ENCODE measurements at regions not wholly inside any gene's neighbourhood (a gene's known extent, or its start where the extent isn't known, plus 50 kb on each side); places are given as distances from the start of the nearest gene placed in this dataset.

- CTCF ChIA-PET = no interaction called here
- POLR2A ChIA-PET = no interaction called here
- H3K4me1 ChIP-seq (ENCODE audit: control insufficient read depth, insufficient read depth, low read length) = no peaks in the 10 kb centered on the region
- H3K4me3 ChIP-seq (ENCODE audit: low read depth, low read length) = no peak overlapping the region
- H3K9me3 ChIP-seq (ENCODE audit: control insufficient read depth, insufficient read depth, low read depth, low read length) = no peaks in the 10 kb centered on the region
- TF ChIP-seq ZNF658 (tag by site-specific recombination; IDR thresholded peaks at IDR 0.05) (no peak), ZBTB11 (tag by site-specific recombination; conservative IDR thresholded peaks at IDR 0.05; ENCODE audit: low read depth) (no peak), ZNF549 (tag by site-specific recombination; IDR thresholded peaks at IDR 0.05) (no peak), ZNF221 (tag by site-specific recombination; IDR thresholded peaks at IDR 0.05; ENCODE audit: borderline replicate concordance) (no peak), BCL11B (tag by site-specific recombination; IDR thresholded peaks at IDR 0.05; ENCODE audit: low read depth) (no peak), ZNF16 (tag by site-specific recombination; IDR thresholded peaks at IDR 0.05; ENCODE audit: low read depth) (no peak), ZNF148 (tag by site-specific recombination; IDR thresholded peaks at IDR 0.05; ENCODE audit: borderline replicate concordance) (no peak), HOXD13 (CRISPR knock-in tag; IDR thresholded peaks at IDR 0.05; ENCODE audit: borderline replicate concordance) (no peak), REPIN1 (tag by site-specific recombination; IDR thresholded peaks at IDR 0.05; ENCODE audit: low read depth) (no peak), ZNF518A (tag by site-specific recombination; conservative IDR thresholded peaks at IDR 0.05; ENCODE audit: low read depth) (no peak), ZNF239 (tag by site-specific recombination; IDR thresholded peaks at IDR 0.05) (no peak), ZNF133 (tag by site-specific recombination; IDR thresholded peaks at IDR 0.05) (no peak), GLIS1 (tag by site-specific recombination; IDR thresholded peaks at IDR 0.05) (no peak), ZBTB20 (tag by site-specific recombination; IDR thresholded peaks at IDR 0.05) (no peak), ZNF266 (tag by site-specific recombination; IDR thresholded peaks at IDR 0.05; ENCODE audit: low read depth) (no peak)
- H3K27ac ChIP-seq (ENCODE audit: extremely low read depth, low read depth, low read length) = no peak overlapping the region
- no peaks in the 10 kb centered on the region for H3K36me3 ChIP-seq (ENCODE audit: control insufficient read depth in 2 of 2, insufficient read depth in 1 of 2, low read length in 2 of 2)
Observed at GRCh38 chr5:37891832-37892231, 52.0 kb upstream of the GDNF start.

Data from HEK293 (cell line).